Stimulated activated CD4-positive, alpha-beta T cell treated with anti-CD3 and anti-CD28 coated beads, Interleukin-1b, Interleukin-23, amount 100 ng/mL, for 1 hour (primary cell): ENCODE measurements at regions not wholly inside any gene's neighbourhood (a gene's known extent, or its start where the extent isn't known, plus 50 kb on each side); places are given as distances from the start of the nearest gene placed in this dataset.

Experiments
- DNase-seq, 2 donors: peaks; one replicate each; pipeline ENCODE4 v3.0.0-alpha.2; 2020; ENCODE audit warnings: low read depth in 2 of 2

GRCh38 chr6:138550346-138550767, 51.1 kb upstream of the NHSL1 start:
- no peak for DNase-seq

DNA sequence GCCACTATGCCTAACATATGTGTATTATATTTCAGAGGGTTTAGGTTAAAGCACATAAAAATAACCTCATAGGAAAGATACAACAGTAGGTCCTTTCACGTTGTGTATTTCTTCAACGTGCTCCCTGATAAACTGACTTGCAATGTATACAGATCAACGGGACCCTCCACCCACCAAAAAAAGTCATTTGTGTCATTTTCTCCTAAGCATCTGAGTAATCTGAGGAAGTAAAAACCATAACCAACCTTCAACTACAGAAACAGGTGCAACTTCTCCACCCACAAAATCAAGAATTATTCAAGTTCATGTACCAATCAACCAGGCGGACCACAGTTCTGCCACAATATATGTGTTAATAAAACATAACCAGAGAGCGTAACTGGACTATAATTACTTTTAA, 54.9 kb upstream of the NHSL1 start:
- no peak for DNase-seq

GRCh38 chr6:138555421-138555988, 56.2 kb upstream of the NHSL1 start:
- no peak for DNase-seq

DNA sequence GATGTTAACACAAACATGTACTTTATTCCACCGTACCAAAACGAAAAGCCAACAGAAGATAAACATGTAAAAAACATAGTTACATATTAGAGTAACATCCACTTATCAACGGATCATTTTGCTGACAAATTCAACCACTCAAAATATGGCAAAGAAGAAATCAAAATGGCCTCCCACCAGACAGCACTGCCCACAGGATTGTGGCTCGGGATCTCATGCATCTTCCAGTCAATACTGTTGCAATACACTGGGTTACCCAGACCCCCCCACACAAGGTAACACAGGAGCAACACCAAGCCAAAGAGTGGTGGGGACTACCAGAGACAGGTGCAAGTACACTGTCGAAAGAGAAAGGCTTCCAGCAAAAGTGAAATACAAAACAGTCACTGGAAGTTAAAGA, 57.9 kb upstream of the NHSL1 start:
- no peak for DNase-seq

- no peak for DNase-seq
Measured at GRCh38 chr6:138559143-138559542, 59.8 kb upstream of the NHSL1 start.

GRCh38 chr6:138560130-138560860, 61.0 kb upstream of the NHSL1 start:
- no peak for DNase-seq

- DNase-seq, result no peak
Measured at GRCh38 chr6:138562691-138563090, 63.4 kb upstream of the NHSL1 start.

DNA sequence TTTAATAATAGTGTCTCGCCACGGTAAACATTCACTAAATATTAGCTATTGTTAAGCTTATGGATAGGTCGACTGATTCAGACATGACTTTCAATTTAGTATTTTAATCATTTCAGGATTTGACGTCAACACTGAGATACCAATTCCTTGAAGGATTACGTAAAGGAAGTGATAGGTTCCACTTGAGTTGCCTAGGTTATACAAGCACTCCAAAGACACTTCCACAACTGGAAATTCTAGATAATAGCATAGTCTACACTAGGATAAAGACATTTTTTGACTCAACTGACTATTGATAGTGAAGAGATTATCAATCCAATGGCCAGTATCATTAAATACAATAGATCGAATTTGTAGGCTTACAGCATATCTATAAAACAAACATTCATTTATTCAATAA, 63.9 kb upstream of the NHSL1 start:
- DNase-seq, result no peak

GRCh38 chr6:138563650-138564049, 64.4 kb upstream of the NHSL1 start:
- no peak for DNase-seq

GRCh38 chr6:138564170-138564721, 65.0 kb upstream of the NHSL1 start:
- no peak for DNase-seq

GRCh38 chr6:138567052-138567451, 67.8 kb upstream of the NHSL1 start:
- no peak for DNase-seq

DNA sequence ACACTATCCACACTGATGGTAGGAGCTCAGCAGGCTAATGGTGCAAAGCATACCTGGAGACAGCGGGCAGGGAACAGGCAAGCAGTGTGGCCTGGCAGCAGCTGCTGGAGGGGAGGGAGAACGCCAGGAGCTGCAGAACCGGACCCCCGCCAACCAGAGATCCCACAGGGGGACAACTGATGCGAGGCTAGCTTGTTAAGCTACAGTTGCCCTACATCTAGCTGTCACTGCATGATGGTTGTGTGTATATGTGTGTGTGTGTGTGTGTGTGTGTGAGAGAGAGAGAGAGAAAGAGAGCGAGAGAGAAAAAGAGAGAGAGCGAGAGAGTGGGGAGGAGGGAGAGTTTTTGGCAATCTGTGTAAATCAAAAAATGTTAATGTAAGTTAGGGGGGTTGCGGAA, 69.7 kb upstream of the NHSL1 start:
- DNase-seq, result no peak

DNA sequence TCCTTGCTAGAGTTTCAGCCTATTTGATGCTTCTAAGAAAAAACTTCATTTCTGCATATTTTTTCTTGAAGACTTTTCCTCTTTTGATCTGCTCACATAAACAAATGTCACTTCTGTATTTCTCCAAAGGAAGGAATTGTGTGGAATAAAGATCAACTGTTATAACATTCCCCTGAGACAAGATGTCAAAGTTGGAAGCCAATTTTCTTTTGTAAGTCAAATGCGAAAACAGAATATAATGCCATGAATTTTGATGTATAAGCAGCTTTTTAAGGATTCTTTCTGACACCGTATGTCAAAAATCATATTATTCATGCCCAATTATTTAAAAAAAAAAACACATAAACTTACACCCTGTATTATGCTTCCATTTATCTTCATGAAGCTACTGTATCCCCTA, 70.3 kb upstream of the NHSL1 start:
- no peak for DNase-seq

DNA sequence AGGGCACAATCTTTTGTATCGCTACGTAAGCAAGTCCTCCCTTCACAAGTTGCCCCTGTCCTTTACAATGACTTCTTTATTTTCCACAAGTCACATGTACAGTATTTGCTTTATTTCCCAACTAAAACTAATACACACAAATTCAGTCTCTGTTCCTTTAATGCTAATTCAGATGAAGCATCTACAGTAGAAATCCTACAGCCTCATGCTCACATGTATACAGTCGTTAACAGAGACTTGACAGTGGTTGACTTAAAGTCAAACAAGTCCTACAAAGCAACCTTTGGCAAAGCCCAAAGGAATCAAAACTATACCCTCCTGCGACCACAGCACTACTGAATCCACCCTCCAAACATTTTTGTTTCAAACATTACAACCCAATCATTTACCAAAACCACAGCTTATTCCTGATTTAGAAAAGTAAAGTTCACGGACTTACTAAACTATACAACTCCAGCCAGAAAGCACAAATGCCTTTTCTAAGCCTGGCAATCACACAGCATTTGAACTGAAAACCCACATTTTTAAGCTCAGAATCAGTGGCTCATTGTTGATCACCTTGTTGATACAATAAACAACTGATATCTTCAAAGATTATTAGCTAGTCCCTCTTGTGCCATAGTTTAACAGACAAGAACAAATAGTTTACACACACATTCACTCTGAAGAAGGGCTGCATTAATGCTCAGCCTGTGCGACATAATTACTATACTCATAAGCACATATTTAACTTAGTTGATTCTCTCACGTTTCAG, 70.9 kb upstream of the NHSL1 start:
- DNase-seq, result no peak

DNA sequence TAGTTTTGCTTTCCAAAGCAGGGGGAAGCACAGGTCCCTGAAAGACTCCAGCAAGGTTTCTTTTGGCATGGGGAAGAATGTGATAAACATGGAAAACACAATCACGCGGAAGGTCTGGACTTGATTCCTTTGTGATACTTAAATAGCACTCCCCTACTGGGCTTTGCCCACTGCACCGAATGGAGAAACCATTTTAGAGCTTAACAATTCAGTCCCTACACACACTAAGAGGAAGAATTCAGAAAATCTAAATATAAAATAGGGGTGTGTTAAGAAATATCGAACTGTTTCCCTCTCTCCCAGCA, 71.4 kb upstream of the NHSL1 start:
- no peak for DNase-seq

DNA sequence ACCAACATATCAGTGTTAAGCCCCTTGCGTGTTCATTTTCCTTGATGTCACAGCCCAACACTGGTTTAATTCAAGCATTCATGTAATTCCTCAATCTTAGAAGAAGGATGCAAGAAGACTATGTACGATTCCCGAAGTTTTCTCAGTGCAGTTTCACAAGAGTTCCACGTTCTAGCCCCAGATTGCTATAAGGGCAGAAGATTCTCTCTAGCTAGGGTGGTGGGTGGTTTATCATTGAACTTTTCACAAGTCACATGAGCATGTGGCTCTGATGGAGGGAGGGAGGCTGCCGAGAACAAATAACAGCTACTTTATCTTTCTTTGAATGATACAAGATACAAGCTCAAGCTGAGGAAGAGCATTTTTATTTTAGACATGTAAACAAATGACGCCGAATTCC, 71.9 kb upstream of the NHSL1 start:
- DNase-seq, result no peak

DNA sequence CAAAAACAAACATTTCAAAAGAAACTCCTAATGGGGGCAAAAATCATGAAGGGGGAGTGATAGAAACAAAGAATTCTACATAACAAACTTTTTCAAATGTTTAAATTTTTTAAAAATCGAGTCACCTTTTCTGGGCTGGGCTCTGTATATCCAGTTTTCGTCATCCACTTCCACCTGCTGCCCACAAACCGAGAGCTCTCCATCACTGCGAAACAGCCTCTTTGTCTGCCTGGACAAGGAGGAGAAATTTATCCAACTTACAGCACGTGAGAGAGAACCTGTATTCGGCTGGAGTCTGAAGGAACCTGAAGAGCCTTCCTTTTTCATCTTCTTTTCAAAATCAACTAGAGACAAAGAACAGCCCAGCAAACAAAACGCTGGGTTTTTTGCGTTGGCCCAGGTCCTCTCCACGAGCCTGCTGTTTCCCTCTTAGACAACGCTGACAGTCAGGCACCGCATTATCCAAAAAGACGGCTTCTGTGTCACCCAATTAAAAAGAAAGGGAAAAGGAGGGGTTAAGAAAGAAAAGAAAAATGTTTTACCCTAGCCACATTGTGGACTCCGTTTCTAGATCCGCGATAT, 72.4 kb upstream of the NHSL1 start:
- DNase-seq, result no peak

DNA sequence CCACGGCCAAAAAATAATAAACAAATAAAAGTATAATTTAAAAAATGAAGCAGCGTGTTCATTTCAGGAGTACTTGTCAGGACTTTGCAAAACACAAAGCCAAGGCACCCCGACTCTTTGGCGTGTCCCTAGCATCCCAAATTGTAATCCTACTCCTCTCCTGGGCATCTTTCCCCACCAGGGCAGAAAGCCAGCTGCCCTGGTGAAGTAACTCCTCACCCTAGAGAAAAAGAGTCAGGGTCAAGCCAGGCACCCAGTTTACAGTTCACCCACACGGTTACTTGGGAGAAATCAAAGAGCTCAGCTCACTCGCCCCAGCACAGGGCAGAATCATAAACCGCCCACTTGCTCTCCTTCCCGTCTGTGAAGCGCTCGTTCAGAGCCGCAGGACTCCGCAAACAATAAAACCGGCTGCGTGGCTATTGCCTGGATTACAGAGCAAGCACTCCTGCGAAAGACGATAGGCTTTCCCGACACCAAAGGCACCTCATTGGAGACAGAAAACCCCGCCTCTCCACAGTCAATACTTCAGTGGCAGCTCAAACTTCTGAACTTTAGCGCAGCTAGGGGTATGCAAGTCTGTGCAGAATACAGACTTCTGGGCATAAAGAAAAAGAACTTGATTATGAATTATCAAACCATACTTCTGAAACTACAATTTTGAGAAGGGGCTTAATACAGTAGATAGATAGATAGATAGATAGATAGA, 73.0 kb upstream of the NHSL1 start:
- no peak for DNase-seq

DNA sequence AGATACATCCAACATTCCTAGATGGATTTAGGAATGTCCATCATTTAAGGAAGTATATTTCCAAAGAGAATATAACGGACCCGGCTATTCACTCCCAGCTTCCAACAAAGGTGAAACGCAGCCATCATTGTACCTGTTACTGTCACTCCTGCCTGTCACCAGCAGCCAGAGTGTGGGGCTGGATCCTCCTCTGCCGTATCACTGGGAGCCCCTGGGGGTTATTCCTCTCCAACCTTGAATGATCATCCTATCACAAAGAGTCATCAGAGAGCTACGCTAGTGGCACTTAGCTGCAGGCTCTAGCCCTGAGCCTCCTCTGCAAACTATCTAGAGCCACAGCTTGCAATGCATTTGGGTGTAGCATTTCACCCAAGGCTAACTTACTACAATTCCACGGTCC, 73.6 kb upstream of the NHSL1 start:
- DNase-seq, result no peak

DNA sequence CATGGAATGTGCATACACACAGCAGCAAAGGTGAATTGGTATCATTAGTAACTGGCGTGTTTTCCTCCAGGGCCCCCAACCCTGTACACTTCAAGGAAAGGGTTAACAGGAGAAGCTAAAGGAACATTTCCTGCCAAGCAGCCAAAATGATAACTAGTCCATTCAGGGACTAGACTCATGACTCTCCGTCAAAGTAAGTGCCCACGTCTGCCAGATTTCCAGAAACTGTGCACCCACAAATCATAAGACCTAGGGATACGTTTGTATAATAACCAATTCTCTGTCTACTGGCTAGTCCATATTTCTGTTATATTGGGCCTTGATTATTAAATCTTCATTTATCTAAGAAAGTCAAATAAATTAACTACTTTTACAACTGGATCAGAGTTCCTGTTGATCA, 76.0 kb upstream of the NHSL1 start:
- DNase-seq, result no peak

GRCh38 chr6:138576313-138576712, 77.0 kb upstream of the NHSL1 start:
- DNase-seq, result no peak
